H9 (cell line): ENCODE measurements at regions not wholly inside any gene's neighbourhood (a gene's known extent, or its start where the extent isn't known, plus 50 kb on each side); places are given as distances from the start of the nearest gene placed in this dataset.

Experiments used
- DNase-seq: peaks from one replicate; pipeline ENCODE4 v3.0.0-alpha.2; 2017
- H2AFZ ChIP-seq: one replicate; pipeline ENCODE4 v1.6.1; 2013; ENCODE audit warnings: mild to moderate bottlenecking, low read length, control low read depth, moderate library complexity
- H2AK5ac ChIP-seq: 2 replicates; pipeline ENCODE4 v1.6.1; 2013; ENCODE audit warnings: low read length, control low read depth, mixed read lengths; ENCODE audit not compliant: insufficient read length
- H2BK120ac ChIP-seq: one replicate; pipeline ENCODE4 v1.6.1; 2013; ENCODE audit warnings: low read depth, mild to moderate bottlenecking, low read length, control low read depth, inconsistent platforms; ENCODE audit not compliant: poor library complexity, severe bottlenecking
- H2BK12ac ChIP-seq: 2 replicates; pipeline ENCODE4 v1.6.1; 2013; ENCODE audit warnings: low read length, control low read depth, mixed read lengths, low read depth; ENCODE audit not compliant: insufficient read length
- H2BK15ac ChIP-seq: 2 replicates; pipeline ENCODE4 v1.6.1; 2013; ENCODE audit warnings: low read depth, low read length, control low read depth
- H2BK20ac ChIP-seq: one replicate; pipeline ENCODE4 v1.6.1; 2013; ENCODE audit warnings: low read depth, mild to moderate bottlenecking, low read length, control low read depth, inconsistent platforms; ENCODE audit not compliant: poor library complexity, severe bottlenecking
- H2BK5ac ChIP-seq: 2 replicates; pipeline ENCODE4 v1.6.1; 2013; ENCODE audit warnings: low read length, control low read depth, mixed read lengths; ENCODE audit not compliant: insufficient read length
- H3K14ac ChIP-seq: 2 replicates; pipeline ENCODE4 v1.6.1; 2013; ENCODE audit warnings: low read length, control low read depth; ENCODE audit not compliant: insufficient read depth
- H3K18ac ChIP-seq: 2 replicates; pipeline ENCODE4 v1.6.1; 2013; ENCODE audit warnings: low read depth, mild to moderate bottlenecking, mixed read lengths, low read length, control low read depth; ENCODE audit not compliant: insufficient read length
- H3K23ac ChIP-seq: 2 replicates; pipeline ENCODE4 v1.6.1; 2013; ENCODE audit warnings: low read length, control low read depth, mixed read lengths, low read depth; ENCODE audit not compliant: insufficient read length
- H3K23me2 ChIP-seq: 2 replicates; pipeline ENCODE4 v1.6.1; 2013; ENCODE audit warnings: low read depth, mild to moderate bottlenecking, mixed read lengths, low read length, control low read depth; ENCODE audit not compliant: insufficient read length, poor library complexity, severe bottlenecking
- H3K27ac ChIP-seq: 2 replicates; pipeline ENCODE4 v1.5.1; 2013; ENCODE audit warnings: low read length, control low read depth, mixed read lengths, low read depth; ENCODE audit not compliant: insufficient read length
- H3K27me3 ChIP-seq: 2 replicates; pipeline ENCODE4 v1.6.1; 2013; ENCODE audit warnings: low read length, control low read depth, inconsistent platforms; ENCODE audit not compliant: insufficient read depth
- H3K4ac ChIP-seq: 2 replicates; pipeline ENCODE4 v1.6.1; 2013; ENCODE audit warnings: low read depth, mild to moderate bottlenecking, control low read depth, inconsistent platforms, low read length, moderate library complexity
- H3K4me1 ChIP-seq: 2 replicates; pipeline ENCODE4 v1.6.1; 2013; ENCODE audit warnings: low read length, control low read depth, inconsistent platforms; ENCODE audit not compliant: insufficient read depth
- H3K4me2 ChIP-seq: 2 replicates; pipeline ENCODE4 v1.6.1; 2013; ENCODE audit warnings: low read length, control low read depth, mixed read lengths; ENCODE audit not compliant: insufficient read length, insufficient read depth
- H3K56ac ChIP-seq: 2 replicates; pipeline ENCODE4 v1.6.1; 2013; ENCODE audit warnings: low read depth, mild to moderate bottlenecking, mixed read lengths, low read length, control low read depth; ENCODE audit not compliant: insufficient read length
- H3K79me1 ChIP-seq: 2 replicates; pipeline ENCODE4 v1.6.1; 2013; ENCODE audit warnings: low read depth, mild to moderate bottlenecking, moderate library complexity, low read length, control low read depth, inconsistent platforms; ENCODE audit not compliant: insufficient read depth, poor library complexity, severe bottlenecking
- H3K79me2 ChIP-seq: 2 replicates; pipeline ENCODE4 v1.6.1; 2013; ENCODE audit warnings: low read length, control low read depth, inconsistent platforms; ENCODE audit not compliant: insufficient read depth
- H3K9ac ChIP-seq: 2 replicates; pipeline ENCODE4 v1.6.1; 2013; ENCODE audit warnings: low read length, control low read depth, mixed read lengths; ENCODE audit not compliant: insufficient read length; ENCODE audit errors: extremely low read depth
- H3K9me3 ChIP-seq: one replicate; pipeline ENCODE4 v1.6.1; 2013; ENCODE audit warnings: low read depth, low read length, inconsistent platforms; ENCODE audit not compliant: control insufficient read depth
- H3T11ph ChIP-seq: one replicate; pipeline ENCODE4 v1.6.1; 2013; ENCODE audit warnings: mild to moderate bottlenecking, low read length, control low read depth, inconsistent platforms
- H4K20me1 ChIP-seq: one replicate; pipeline ENCODE4 v1.6.1; 2013; ENCODE audit not compliant: control insufficient read depth, insufficient read length, insufficient read depth
- H4K5ac ChIP-seq: 2 replicates; pipeline ENCODE4 v1.6.1; 2013; ENCODE audit warnings: low read depth, mild to moderate bottlenecking, mixed read lengths, low read length, control low read depth; ENCODE audit not compliant: insufficient read length
- H4K8ac ChIP-seq: replicated peaks from 2 replicates; pipeline ENCODE4 v1.6.1; 2013; ENCODE audit warnings: low read length, control low read depth, mixed read lengths, low read depth; ENCODE audit not compliant: insufficient read length
- H4K91ac ChIP-seq: 2 replicates; pipeline ENCODE4 v1.6.1; 2013; ENCODE audit warnings: low read depth, mild to moderate bottlenecking, moderate library complexity, mixed read lengths, low read length, control low read depth; ENCODE audit not compliant: insufficient read length
- H3K27ac Mint-ChIP-seq, 3 experiments: 2 replicates in 2 of 3; 3 replicates in 1 of 3; pipeline ENCODE4 v1.8.0; 2020 to 2021; ENCODE audit warnings: mixed read lengths in 3 of 3, mild to moderate bottlenecking in 1 of 3, moderate library complexity in 1 of 3
- H3K27me3 Mint-ChIP-seq: 2 replicates; pipeline ENCODE4 v1.8.0; 2021; ENCODE audit warnings: low read depth, mild to moderate bottlenecking, moderate library complexity, mixed read lengths
- H3K36me3 Mint-ChIP-seq, 3 experiments: 2 replicates in 2 of 3; 3 replicates in 1 of 3; pipeline ENCODE4 v1.8.0; 2020 to 2021; ENCODE audit warnings: low read depth in 3 of 3, mixed read lengths in 3 of 3; ENCODE audit not compliant: insufficient read depth in 1 of 3
- H3K4me1 Mint-ChIP-seq, 2 experiments: 2 replicates each; pipeline ENCODE4 v1.8.0; 2020; ENCODE audit warnings: mixed read lengths in 2 of 2
- H3K4me3 Mint-ChIP-seq, 2 experiments: 2 replicates in 1 of 2; 3 replicates in 1 of 2; pipeline ENCODE4 v1.8.0; 2020 to 2021; ENCODE audit warnings: mild to moderate bottlenecking in 2 of 2, mixed read lengths in 2 of 2, moderate library complexity in 1 of 2
- H3K9me3 Mint-ChIP-seq, 2 experiments: 2 replicates in 1 of 2; 3 replicates in 1 of 2; pipeline ENCODE4 v1.8.0; 2020; ENCODE audit warnings: mild to moderate bottlenecking in 2 of 2, mixed read lengths in 2 of 2, moderate library complexity in 1 of 2
- WGBS: extraction: QIAGEN DNeasy Blood & Tissue Kit; methylation state at CpG from one replicate; pipeline ENCODE4 v1.1.7; 2013; ENCODE audit warnings: missing lambda C conversion rate, low lambda C conversion rate, mixed read lengths; ENCODE audit not compliant: insufficient read length; ENCODE audit errors: extremely low coverage; 5-methylcytosine and 5-hydroxymethylcytosine counted together
- TF ChIP-seq, protein P1 (sequence below): fragments of 200-600 bp; sonication (generic); conservative IDR thresholded peaks from 3 replicates; pipeline ENCODE4 v1.8.0; 2021; ENCODE audit warnings: antibody characterized with exemption, mild to moderate bottlenecking

DNA sequence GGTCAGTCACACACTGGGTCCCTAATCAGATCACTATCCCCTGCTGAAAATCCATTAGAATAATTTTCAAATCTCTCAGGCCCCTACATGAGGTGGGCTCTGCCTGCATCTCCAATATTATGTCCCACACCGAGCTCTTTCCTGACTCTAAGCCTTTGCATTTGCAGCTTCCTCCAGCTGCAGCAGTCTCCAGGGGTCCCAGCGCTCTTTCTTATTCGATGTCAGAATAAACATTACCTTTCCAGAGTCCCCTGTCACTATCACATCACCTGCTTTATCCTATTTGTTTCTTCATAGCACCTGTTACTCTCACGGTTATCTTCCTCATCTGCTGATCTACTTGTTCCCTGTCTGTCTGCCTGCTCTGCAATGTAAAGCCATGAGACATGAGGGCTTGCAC is 57.3 kb upstream of the MON1B start:
- peaks cover 3% of the 10 kb centered on the region for H4K20me1 ChIP-seq
- no peak overlapping the region for H2BK20ac ChIP-seq
- TF ChIP-seq, protein P1, sequence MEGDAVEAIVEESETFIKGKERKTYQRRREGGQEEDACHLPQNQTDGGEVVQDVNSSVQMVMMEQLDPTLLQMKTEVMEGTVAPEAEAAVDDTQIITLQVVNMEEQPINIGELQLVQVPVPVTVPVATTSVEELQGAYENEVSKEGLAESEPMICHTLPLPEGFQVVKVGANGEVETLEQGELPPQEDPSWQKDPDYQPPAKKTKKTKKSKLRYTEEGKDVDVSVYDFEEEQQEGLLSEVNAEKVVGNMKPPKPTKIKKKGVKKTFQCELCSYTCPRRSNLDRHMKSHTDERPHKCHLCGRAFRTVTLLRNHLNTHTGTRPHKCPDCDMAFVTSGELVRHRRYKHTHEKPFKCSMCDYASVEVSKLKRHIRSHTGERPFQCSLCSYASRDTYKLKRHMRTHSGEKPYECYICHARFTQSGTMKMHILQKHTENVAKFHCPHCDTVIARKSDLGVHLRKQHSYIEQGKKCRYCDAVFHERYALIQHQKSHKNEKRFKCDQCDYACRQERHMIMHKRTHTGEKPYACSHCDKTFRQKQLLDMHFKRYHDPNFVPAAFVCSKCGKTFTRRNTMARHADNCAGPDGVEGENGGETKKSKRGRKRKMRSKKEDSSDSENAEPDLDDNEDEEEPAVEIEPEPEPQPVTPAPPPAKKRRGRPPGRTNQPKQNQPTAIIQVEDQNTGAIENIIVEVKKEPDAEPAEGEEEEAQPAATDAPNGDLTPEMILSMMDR = no peak
- no peaks in the 10 kb centered on the region for H3K9me3 ChIP-seq
- peaks cover 2% of the 10 kb centered on the region; the same call in 1 of the 2 replicates for H3K4me1 ChIP-seq
- no peaks in the 10 kb centered on the region; the same call in 1 of the 2 replicates for H3K27me3 Mint-ChIP-seq
- H3K14ac ChIP-seq = no peak overlapping the region
- DNase-seq = peak; percentile 40
- no peak overlapping the region for H3K4me2 ChIP-seq
- no peak overlapping the region for H3K56ac ChIP-seq
- no peak overlapping the region for H3K27ac ChIP-seq
- H3K9me3 Mint-ChIP-seq = peaks cover 2 to 3% of the 10 kb centered on the region in 2 experiments; a peak in 4 of 5 replicates
- H2BK120ac ChIP-seq = no peak overlapping the region
- no peaks in the 10 kb centered on the region for H3K27me3 ChIP-seq
- no peaks in the 10 kb centered on the region for H3K79me2 ChIP-seq
- H3K4me3 Mint-ChIP-seq = no peak overlapping the region
- no CpG with 5 or more reads among the region's 4 CpGs for WGBS
- H3K23ac ChIP-seq = no peak overlapping the region
- no peaks in the 10 kb centered on the region for H3K79me1 ChIP-seq
- peaks cover 18 to 23% of the 10 kb centered on the region in 2 experiments for H3K4me1 Mint-ChIP-seq
- H3K27ac Mint-ChIP-seq = no peak overlapping the region; a peak in 1 of 7 replicates
- no peak overlapping the region for H2BK5ac ChIP-seq
- H3T11ph ChIP-seq = no peak overlapping the region
- no peak overlapping the region for H2AFZ ChIP-seq
- H4K91ac ChIP-seq = no peak overlapping the region
- no peak overlapping the region for H2AK5ac ChIP-seq
- H4K8ac ChIP-seq = no peak overlapping the region
- peaks cover 0 to 3% (median 0%) of the 10 kb centered on the region in 3 experiments; a peak in 1 of 7 replicates for H3K36me3 Mint-ChIP-seq
- no peaks in the 10 kb centered on the region for H3K23me2 ChIP-seq
- H3K9ac ChIP-seq = no peak overlapping the region
- H3K4ac ChIP-seq = no peak overlapping the region
- no peak overlapping the region for H4K5ac ChIP-seq
- no peak overlapping the region for H3K18ac ChIP-seq
- no peak overlapping the region for H2BK15ac ChIP-seq
- no peak overlapping the region for H2BK12ac ChIP-seq
